Mesendoderm (in vitro differentiated cells): ENCODE measurements at regions not wholly inside any gene's neighbourhood (a gene's known extent, or its start where the extent isn't known, plus 50 kb on each side); places are given as distances from the start of the nearest gene placed in this dataset.

Experiments
- DNase-seq: peaks from one replicate; pipeline ENCODE4 v3.0.0; 2013
- H2AK5ac ChIP-seq: 2 replicates; pipeline ENCODE4 v1.6.1; 2013; ENCODE audit warnings: low read length, inconsistent platforms
- H2BK120ac ChIP-seq: 2 replicates; pipeline ENCODE4 v1.6.1; 2013; ENCODE audit warnings: low read depth, mild to moderate bottlenecking, low read length, moderate library complexity, mixed read lengths
- H2BK15ac ChIP-seq: replicated peaks from 2 replicates; pipeline ENCODE4 v1.6.1; 2013; ENCODE audit warnings: low read depth, mild to moderate bottlenecking, moderate library complexity
- H2BK5ac ChIP-seq: 2 replicates; pipeline ENCODE4 v1.6.1; 2013; ENCODE audit warnings: low read length, inconsistent platforms
- H3K18ac ChIP-seq: 2 replicates; pipeline ENCODE4 v1.6.1; 2013; ENCODE audit warnings: mild to moderate bottlenecking, low read length, mixed read lengths
- H3K23ac ChIP-seq: one replicate; pipeline ENCODE4 v1.6.1; 2013; ENCODE audit warnings: low read length
- H3K27ac ChIP-seq: 2 replicates; pipeline ENCODE4 v1.5.1; 2013; ENCODE audit warnings: low read depth, mild to moderate bottlenecking, inconsistent platforms, low read length, moderate library complexity
- H3K27me3 ChIP-seq: 2 replicates; pipeline ENCODE4 v1.6.1; 2013; ENCODE audit warnings: low read length, control low read depth, mild to moderate bottlenecking, inconsistent platforms; ENCODE audit not compliant: insufficient read depth, poor library complexity
- H3K36me3 ChIP-seq: 2 replicates; pipeline ENCODE4 v1.6.1; 2013; ENCODE audit warnings: low read length, inconsistent platforms; ENCODE audit not compliant: control insufficient read depth, insufficient read depth
- H3K4ac ChIP-seq: one replicate; pipeline ENCODE4 v1.6.1; 2013; ENCODE audit warnings: low read depth, mild to moderate bottlenecking, low read length, moderate library complexity
- H3K4me1 ChIP-seq: 2 replicates; pipeline ENCODE4 v1.6.1; 2013; ENCODE audit warnings: low read depth, low read length, inconsistent platforms; ENCODE audit not compliant: control insufficient read depth
- H3K4me2 ChIP-seq: 2 replicates; pipeline ENCODE4 v1.6.1; 2013; ENCODE audit warnings: low read length
- H3K4me3 ChIP-seq: 2 replicates; pipeline ENCODE4 v1.5.1; 2013; ENCODE audit warnings: mild to moderate bottlenecking, low read length
- H3K56ac ChIP-seq: one replicate; pipeline ENCODE4 v1.6.1; 2013; ENCODE audit warnings: low read length
- H3K79me1 ChIP-seq: 2 replicates; pipeline ENCODE4 v1.6.1; 2013; ENCODE audit warnings: low read length, inconsistent platforms
- H3K79me2 ChIP-seq: 2 replicates; pipeline ENCODE4 v1.6.1; 2013; ENCODE audit warnings: mild to moderate bottlenecking, low read length; ENCODE audit not compliant: control insufficient read depth, insufficient read depth
- H3K9ac ChIP-seq: 2 replicates; pipeline ENCODE4 v1.6.1; 2013; ENCODE audit warnings: low read length, inconsistent platforms
- H4K5ac ChIP-seq: one replicate; pipeline ENCODE4 v1.6.1; 2013; ENCODE audit warnings: low read length
- H4K8ac ChIP-seq: one replicate; pipeline ENCODE4 v1.6.1; 2013; ENCODE audit warnings: low read depth, mild to moderate bottlenecking, control low read depth, low read length, moderate library complexity
- WGBS: extraction: QIAGEN DNeasy Blood & Tissue Kit; methylation state at CpG from one replicate; pipeline ENCODE4 v1.1.7; 2013; ENCODE audit warnings: low lambda C conversion rate, missing lambda C conversion rate; ENCODE audit not compliant: insufficient coverage; ENCODE audit errors: extremely low coverage; 5-methylcytosine and 5-hydroxymethylcytosine counted together

- DNase-seq: no peak
- H3K23ac ChIP-seq: no peak overlapping the region
Measured at GRCh38 chr2:195320413-195320973, 336.5 kb upstream of the SLC39A10 start.

GRCh38 chr2:195319548-195320412 is 337.2 kb upstream of the SLC39A10 start:
- Histone ChIP-seq H3K9ac (no peak overlapping the region), H2BK5ac (no peak overlapping the region), H3K56ac (no peak overlapping the region), H3K4me3 (no peak overlapping the region), H3K18ac (no peak overlapping the region), H3K27ac (no peak overlapping the region), H2BK120ac (no peak overlapping the region), H3K23ac (no peak overlapping the region), H4K5ac (no peak overlapping the region), H3K4me1 (no peaks in the 10 kb centered on the region), H2AK5ac (no peak overlapping the region), H2BK15ac (no peak overlapping the region), H4K8ac (no peak overlapping the region), H3K4ac (no peak overlapping the region), H3K4me2 (no peak overlapping the region), H3K79me2 (no peaks in the 10 kb centered on the region), H3K27me3 (no peaks in the 10 kb centered on the region), H3K36me3 (no peaks in the 10 kb centered on the region), H3K79me1 (no peaks in the 10 kb centered on the region)
- no CpG with 5 or more reads among the region's 1 CpG for WGBS
- no peak for DNase-seq

More at GRCh38 chr2:195320413-195320973, 336.5 kb upstream of the SLC39A10 start:
- Histone ChIP-seq H2BK15ac (no peak overlapping the region), H2BK5ac (no peak overlapping the region), H4K5ac (no peak overlapping the region), H3K36me3 (no peaks in the 10 kb centered on the region), H3K56ac (no peak overlapping the region), H4K8ac (no peak overlapping the region), H3K4me1 (no peaks in the 10 kb centered on the region), H3K4me2 (no peak overlapping the region), H2AK5ac (no peak overlapping the region), H3K4ac (no peak overlapping the region), H3K27me3 (no peaks in the 10 kb centered on the region), H3K9ac (no peak overlapping the region), H3K4me3 (no peak overlapping the region), H3K79me2 (no peaks in the 10 kb centered on the region), H3K18ac (no peak overlapping the region), H3K79me1 (no peaks in the 10 kb centered on the region), H2BK120ac (no peak overlapping the region), H3K27ac (no peak overlapping the region)
- no CpG with 5 or more reads among the region's 1 CpG for WGBS

- Histone ChIP-seq H2BK15ac (no peak overlapping the region), H3K27me3 (no peaks in the 10 kb centered on the region), H3K56ac (no peak overlapping the region), H3K4me3 (no peak overlapping the region), H3K23ac (no peak overlapping the region), H4K5ac (no peak overlapping the region), H3K4me2 (no peak overlapping the region), H3K18ac (no peak overlapping the region), H3K27ac (no peak overlapping the region), H3K4ac (no peak overlapping the region), H3K9ac (no peak overlapping the region), H3K79me1 (no peaks in the 10 kb centered on the region), H4K8ac (no peak overlapping the region), H3K4me1 (no peaks in the 10 kb centered on the region), H2BK120ac (no peak overlapping the region), H3K79me2 (no peaks in the 10 kb centered on the region), H2AK5ac (no peak overlapping the region), H3K36me3 (no peaks in the 10 kb centered on the region), H2BK5ac (no peak overlapping the region)
- DNase-seq: peak; percentile 26
- WGBS: no CpG with 5 or more reads among the region's 3 CpGs
Measured at GRCh38 chr2:195319112-195319460, 337.9 kb upstream of the SLC39A10 start.

GRCh38 chr2:195318440-195319111 is 338.4 kb upstream of the SLC39A10 start:
- Histone ChIP-seq H4K5ac (no peak overlapping the region), H3K4me2 (no peak overlapping the region), H3K23ac (no peak overlapping the region), H2AK5ac (no peak overlapping the region), H3K9ac (no peak overlapping the region), H3K4me1 (no peaks in the 10 kb centered on the region), H3K36me3 (no peaks in the 10 kb centered on the region), H3K4ac (no peak overlapping the region), H4K8ac (no peak overlapping the region), H2BK5ac (no peak overlapping the region), H2BK15ac (no peak overlapping the region), H2BK120ac (no peak overlapping the region), H3K79me1 (no peaks in the 10 kb centered on the region), H3K27ac (no peak overlapping the region), H3K4me3 (no peak overlapping the region), H3K79me2 (no peaks in the 10 kb centered on the region), H3K56ac (no peak overlapping the region), H3K27me3 (no peaks in the 10 kb centered on the region), H3K18ac (no peak overlapping the region)
- no CpG with 5 or more reads among the region's 2 CpGs for WGBS
- peak; percentile 36 for DNase-seq

GRCh38 chr2:195317550-195317949 is 339.5 kb upstream of the SLC39A10 start:
- no peak overlapping the region for H3K18ac ChIP-seq
- no CpG with 5 or more reads among the region's 3 CpGs for WGBS
- no peaks in the 10 kb centered on the region for H3K79me1 ChIP-seq
- no peak overlapping the region for H3K4me3 ChIP-seq
- H2BK15ac ChIP-seq: no peak overlapping the region
- no peak overlapping the region for H3K27ac ChIP-seq
- H4K5ac ChIP-seq: no peak overlapping the region
- no peaks in the 10 kb centered on the region for H3K79me2 ChIP-seq
- DNase-seq: no peak
- H3K4me1 ChIP-seq: no peaks in the 10 kb centered on the region
- H4K8ac ChIP-seq: no peak overlapping the region
- no peak overlapping the region for H3K4ac ChIP-seq
- H3K36me3 ChIP-seq: no peaks in the 10 kb centered on the region
- no peak overlapping the region for H3K23ac ChIP-seq
- no peak overlapping the region for H2BK120ac ChIP-seq
- H3K27me3 ChIP-seq: no peaks in the 10 kb centered on the region
- no peak overlapping the region for H3K9ac ChIP-seq
- H3K4me2 ChIP-seq: no peak overlapping the region
- no peak overlapping the region for H2AK5ac ChIP-seq
- no peak overlapping the region for H2BK5ac ChIP-seq
- H3K56ac ChIP-seq: no peak overlapping the region
